ENCODE measurements at regions not wholly inside any gene's neighbourhood (a gene's known extent, or its start where the extent isn't known, plus 50 kb on each side); places are given as distances from the start of the nearest gene placed in this dataset.

DNA sequence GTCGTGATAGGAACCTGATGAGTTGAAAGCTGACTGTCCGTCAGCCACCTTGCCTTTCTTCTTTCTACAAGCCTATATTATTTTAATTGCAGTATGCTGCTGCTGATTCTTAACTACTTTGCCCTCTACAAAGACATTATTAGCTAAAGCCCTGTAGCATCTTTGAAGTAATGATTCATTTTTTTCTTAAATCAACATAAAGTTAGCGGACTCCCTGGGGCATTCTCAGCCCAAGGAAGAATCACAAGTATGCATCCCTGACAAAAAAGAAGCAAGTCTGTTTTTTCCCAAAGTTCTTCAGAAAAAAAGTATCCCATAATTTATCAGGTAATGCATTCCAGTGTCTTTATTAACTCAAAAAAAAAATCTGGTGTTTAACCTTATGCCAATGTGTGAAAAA is 69.5 kb upstream of the TAS2R1 start:
- intact Hi-C loops (cut with DNase I), result no loop called here
- no peak overlapping the region for H3K27ac ChIP-seq
- no peaks in the 10 kb centered on the region for H3K36me3 ChIP-seq
- H3K4me1 ChIP-seq (ENCODE audit: insufficient read depth), result no peaks in the 10 kb centered on the region
- no peak for DNase-seq
- TF ChIP-seq EP300 (IDR thresholded peaks at IDR 0.05), result no peak
- TF ChIP-seq, protein P1, sequence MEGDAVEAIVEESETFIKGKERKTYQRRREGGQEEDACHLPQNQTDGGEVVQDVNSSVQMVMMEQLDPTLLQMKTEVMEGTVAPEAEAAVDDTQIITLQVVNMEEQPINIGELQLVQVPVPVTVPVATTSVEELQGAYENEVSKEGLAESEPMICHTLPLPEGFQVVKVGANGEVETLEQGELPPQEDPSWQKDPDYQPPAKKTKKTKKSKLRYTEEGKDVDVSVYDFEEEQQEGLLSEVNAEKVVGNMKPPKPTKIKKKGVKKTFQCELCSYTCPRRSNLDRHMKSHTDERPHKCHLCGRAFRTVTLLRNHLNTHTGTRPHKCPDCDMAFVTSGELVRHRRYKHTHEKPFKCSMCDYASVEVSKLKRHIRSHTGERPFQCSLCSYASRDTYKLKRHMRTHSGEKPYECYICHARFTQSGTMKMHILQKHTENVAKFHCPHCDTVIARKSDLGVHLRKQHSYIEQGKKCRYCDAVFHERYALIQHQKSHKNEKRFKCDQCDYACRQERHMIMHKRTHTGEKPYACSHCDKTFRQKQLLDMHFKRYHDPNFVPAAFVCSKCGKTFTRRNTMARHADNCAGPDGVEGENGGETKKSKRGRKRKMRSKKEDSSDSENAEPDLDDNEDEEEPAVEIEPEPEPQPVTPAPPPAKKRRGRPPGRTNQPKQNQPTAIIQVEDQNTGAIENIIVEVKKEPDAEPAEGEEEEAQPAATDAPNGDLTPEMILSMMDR (IDR thresholded peaks at IDR 0.05), result no peak
- TF ChIP-seq POLR2A (IDR thresholded peaks at IDR 0.05), result no peak
- no peaks in the 10 kb centered on the region for H3K9me3 ChIP-seq
- no peaks in the 10 kb centered on the region for H3K27me3 ChIP-seq
- no peak overlapping the region for H3K4me3 ChIP-seq
- WGBS, 3 donors, result 36 to 57% (median 50%) methylated on average over 3 of the region's 3 CpGs

DNA sequence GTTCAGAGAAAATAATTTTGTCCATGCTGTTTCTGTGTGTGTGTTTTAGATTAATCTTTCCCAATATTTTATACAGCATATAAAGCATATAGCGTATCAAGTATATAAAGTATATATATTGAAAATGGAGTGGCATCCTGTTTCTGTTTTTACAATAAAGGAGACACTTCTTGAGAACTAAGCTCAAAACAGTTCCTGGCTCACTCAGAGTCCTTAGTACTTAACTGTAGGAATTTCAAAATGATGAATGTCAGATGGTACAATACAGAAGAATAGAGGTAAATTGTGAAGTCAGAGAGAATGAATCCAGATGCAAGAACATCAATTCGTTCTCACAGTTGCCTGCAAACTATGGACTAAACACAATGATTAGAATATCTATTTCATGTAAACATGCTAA is 68.7 kb upstream of the TAS2R1 start:
- no peaks in the 10 kb centered on the region for H3K27me3 ChIP-seq
- DNase-seq, result no peak
- WGBS, 3 donors, result 73 to 80% (median 74%) methylated on average over 2 of the region's 2 CpGs
- TF ChIP-seq POLR2A (IDR thresholded peaks at IDR 0.05) (no peak), EP300 (IDR thresholded peaks at IDR 0.05) (no peak)
- TF ChIP-seq, protein P1 (IDR thresholded peaks at IDR 0.05), result no peak
- H3K9me3 ChIP-seq, result no peaks in the 10 kb centered on the region
- no peak overlapping the region for H3K27ac ChIP-seq
- H3K36me3 ChIP-seq, result no peaks in the 10 kb centered on the region
- intact Hi-C loops (cut with DNase I), result no loop called here
- H3K4me1 ChIP-seq (ENCODE audit: insufficient read depth), result no peaks in the 10 kb centered on the region
- no peak overlapping the region for H3K4me3 ChIP-seq

DNA sequence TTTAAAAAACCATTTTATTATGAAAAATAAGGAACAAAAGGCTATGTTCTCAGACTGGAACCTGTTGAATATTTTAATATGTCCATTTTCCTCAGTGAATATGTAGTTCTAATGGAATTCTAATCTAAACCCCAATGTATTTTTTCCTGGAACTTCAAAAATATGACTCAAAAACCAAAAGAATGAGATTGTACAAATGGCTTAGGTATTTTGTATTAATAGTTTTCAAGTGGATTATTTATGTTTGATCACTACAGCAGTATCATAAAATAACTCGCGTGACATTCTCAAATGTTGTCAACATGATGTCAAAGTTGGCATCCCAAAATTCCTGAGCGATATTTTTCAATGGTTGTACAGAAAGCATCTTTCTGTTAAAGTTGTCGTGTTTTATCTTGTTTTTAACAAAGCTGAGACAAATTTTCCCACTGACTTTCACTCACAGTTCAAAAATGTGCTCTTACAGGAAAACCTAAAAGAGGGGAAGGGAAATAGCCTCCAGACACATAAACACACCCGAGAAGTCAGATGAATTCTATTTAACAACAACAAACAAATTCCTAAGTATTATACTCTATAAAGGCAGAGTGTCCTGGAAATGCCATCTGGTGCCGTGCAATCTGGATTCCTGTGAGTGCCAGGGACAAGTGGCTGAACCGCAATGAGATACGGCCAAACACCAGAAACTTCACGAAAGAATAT is 68.1 kb upstream of the TAS2R1 start:
- Histone ChIP-seq H3K9me3 (no peaks in the 10 kb centered on the region), H3K27me3 (no peaks in the 10 kb centered on the region), H3K36me3 (no peaks in the 10 kb centered on the region), H3K4me1 (ENCODE audit: insufficient read depth) (no peaks in the 10 kb centered on the region), H3K4me3 (no peak overlapping the region), H3K27ac (no peak overlapping the region)
- WGBS, 3 donors, result 51 to 72% (median 52%) methylated on average over 9 of the region's 9 CpGs
- intact Hi-C loops (cut with DNase I), result no loop called here
- TF ChIP-seq POLR2A (IDR thresholded peaks at IDR 0.05), result no peak
- TF ChIP-seq, protein P1 (IDR thresholded peaks at IDR 0.05), result no peak
- no peak for TF ChIP-seq EP300 (IDR thresholded peaks at IDR 0.05)
- DNase-seq, result no peak

DNA sequence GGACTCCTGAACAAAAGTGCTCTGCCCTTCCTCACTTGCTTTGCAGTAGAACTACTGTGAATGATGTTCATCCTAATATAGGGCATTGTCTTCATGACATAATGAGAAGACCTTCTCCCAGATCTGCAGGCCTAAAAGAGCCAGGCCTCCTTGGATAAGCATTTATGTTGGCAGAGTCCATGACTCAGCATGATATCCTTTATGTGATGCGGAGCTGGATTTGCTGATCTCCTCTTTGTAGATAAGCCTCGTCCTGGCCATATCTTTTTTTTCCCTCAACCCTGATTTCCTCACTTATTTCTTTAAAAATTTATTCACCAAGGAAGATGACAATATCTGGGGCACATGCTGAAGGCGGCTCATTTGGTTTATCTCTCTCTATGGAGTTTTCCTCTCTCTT is 62.4 kb upstream of the TAS2R1 start:
- no peak overlapping the region for H3K4me3 ChIP-seq
- 77 to 83% (median 77%) methylated on average over 3 of the region's 3 CpGs for WGBS, 3 donors
- H3K27ac ChIP-seq, result no peak overlapping the region
- H3K9me3 ChIP-seq, result no peaks in the 10 kb centered on the region
- H3K36me3 ChIP-seq, result no peaks in the 10 kb centered on the region
- H3K27me3 ChIP-seq, result no peaks in the 10 kb centered on the region
- intact Hi-C loops (cut with DNase I), result no loop called here
- no peaks in the 10 kb centered on the region for H3K4me1 ChIP-seq (ENCODE audit: insufficient read depth)
- TF ChIP-seq EP300 (IDR thresholded peaks at IDR 0.05) (no peak), POLR2A (IDR thresholded peaks at IDR 0.05) (no peak)
- TF ChIP-seq, protein P1 (IDR thresholded peaks at IDR 0.05), result no peak
- DNase-seq, result no peak
